HepG2 (cell line): ENCODE measurements at regions not wholly inside any gene's neighbourhood (a gene's known extent, or its start where the extent isn't known, plus 50 kb on each side); places are given as distances from the start of the nearest gene placed in this dataset.

Source experiments
- ATAC-seq: fragments of 200-7000 bp; cut with Tn5 transposase; 3 replicates; pipeline ENCODE4 v1.9.1; 2020; ENCODE audit warnings: mild to moderate bottlenecking, moderate library complexity
- BruUV-seq: library from RNA; stranded (reverse); fragments of 400-500 nt; replicated peaks from 2 replicates; lab custom pipeline; 2021; lab: Mats Ljungman, UMichigan
- CTCF ChIA-PET: fragments of 300-600 bp; formaldehyde crosslinking; extraction: SDS; loops from one replicate; lab custom pipeline; 2021; ENCODE audit warnings: low total read pairs, inconsistent platforms, low intra/inter-chr PET ratio; lab: Yijun Ruan, JAX
- POLR2A ChIA-PET: fragments of 350-600 bp; sonication (Branson Sonifier 250); formaldehyde crosslinking; loops from one replicate; lab custom pipeline; 2020; ENCODE audit warnings: antibody characterized with exemption, inconsistent platforms; lab: Yijun Ruan, JAX
- DNase-seq: peaks from one replicate; pipeline ENCODE4 v3.0.0-alpha.2; 2015; ENCODE audit warnings: low spot score
- FAIRE-seq: peaks from 3 replicates; lab custom pipeline; 2011; peaks lifted over from hg19 to GRCh38; lab: Jason Lieb, UNC
- H2AFZ ChIP-seq: one replicate; pipeline ENCODE4 v1.6.1; 2011; ENCODE audit warnings: low read length, inconsistent platforms
- H3K27ac ChIP-seq: fragments of 300-600 bp; 3 replicates; pipeline ENCODE4 v1.8.0; 2011; ENCODE audit warnings: mixed run types, mild to moderate bottlenecking, mixed read lengths, low read length, inconsistent platforms; ENCODE audit not compliant: insufficient read depth; ENCODE audit errors: extremely low read length
- H3K27me3 ChIP-seq, 2 experiments: fragments of 200-600 bp in 1 of 2; 2 replicates in 1 of 2; 3 replicates in 1 of 2; pipeline versions ENCODE4 v1.6.0 to v1.8.0; 2011; ENCODE audit warnings: low read length in 2 of 2, mild to moderate bottlenecking in 2 of 2, moderate library complexity in 2 of 2, inconsistent platforms in 1 of 2; ENCODE audit not compliant: insufficient read depth in 2 of 2, control insufficient read depth in 1 of 2
- H3K36me3 ChIP-seq, 2 experiments: fragments of 200-600 bp in 1 of 2; replicated peaks in 1 of 2; 2 replicates in 1 of 2; 3 replicates in 1 of 2; pipeline versions ENCODE4 v1.5.1 to v1.8.0; 2011; ENCODE audit warnings: low read length in 2 of 2, inconsistent platforms in 1 of 2; ENCODE audit not compliant: insufficient read depth in 2 of 2, control insufficient read depth in 1 of 2
- H3K4me1 ChIP-seq: 2 replicates; pipeline ENCODE4 v1.5.1; 2012; ENCODE audit warnings: low read length, inconsistent platforms; ENCODE audit not compliant: insufficient read depth
- H3K4me2 ChIP-seq: 2 replicates; pipeline ENCODE4 v1.6.0; 2011; ENCODE audit warnings: low read depth, low read length, inconsistent platforms
- H3K4me3 ChIP-seq, 3 experiments: fragments of 200-600 bp in 1 of 3; sonication (generic), shearing (Covaris generic) in 1 of 3; replicated peaks in 1 of 3; 2 replicates each; pipeline ENCODE4 v1.5.1; 2011 to 2016; ENCODE audit warnings: low read length in 3 of 3, inconsistent platforms in 2 of 3, low read depth in 2 of 3, mild to moderate bottlenecking in 2 of 3, control low read depth in 1 of 3, mixed read lengths in 1 of 3; ENCODE audit not compliant: insufficient read depth in 1 of 3
- H3K79me2 ChIP-seq: one replicate; pipeline ENCODE4 v1.6.1; 2011; ENCODE audit warnings: low read length, inconsistent platforms; ENCODE audit not compliant: insufficient read depth
- H3K9ac ChIP-seq: 2 replicates; pipeline ENCODE4 v1.6.0; 2011; ENCODE audit warnings: mild to moderate bottlenecking, low read depth, low read length, inconsistent platforms; ENCODE audit not compliant: insufficient read depth
- H3K9me3 ChIP-seq: 2 replicates; pipeline ENCODE4 v1.5.1; 2012; ENCODE audit warnings: mild to moderate bottlenecking, low read length
- H4K20me1 ChIP-seq: 2 replicates; pipeline ENCODE4 v1.6.0; 2011; ENCODE audit warnings: inconsistent platforms, mild to moderate bottlenecking, low read length, moderate library complexity; ENCODE audit not compliant: insufficient read depth
- CEBPB ChIP-seq: IDR thresholded peaks from 2 replicates; pipeline ENCODE4 v1.6.1; 2011; ENCODE audit warnings: low read depth, low read length, improper control_type of control experiment, borderline replicate concordance
- GATAD2A ChIP-seq: IDR thresholded peaks from 2 replicates; pipeline ENCODE4 v1.6.1; 2016
- HNRNPH1 ChIP-seq: fragments of 200-400 bp; formaldehyde crosslinking; optimal IDR thresholded peaks from 2 replicates; pipeline ENCODE3; 2017; ENCODE audit warnings: mild to moderate bottlenecking, low read depth, low read length
- ZNF207 ChIP-seq: fragments of 450-650 bp; IDR thresholded peaks from 2 replicates; pipeline ENCODE4 v1.6.1; 2016; ENCODE audit warnings: antibody characterized with exemption, borderline replicate concordance
- WGBS: methylation state at CpG from one replicate; pipeline ENCODE4 v1.1.6; 2017; ENCODE audit warnings: low lambda C conversion rate; 5-methylcytosine and 5-hydroxymethylcytosine counted together
- in situ Hi-C: cut with HindIII; loops from 2 replicates; pipeline ENCODE4 v1.10.0; 2017; ENCODE audit warnings: low pct_unique_long_range_greater_than_20kb; ENCODE audit not compliant: extremely low pct_ligation_motif_present
- intact Hi-C: fragments of 100-400 bp; cut with micrococcal nuclease; formaldehyde crosslinking; loops from one replicate; pipeline ENCODE4 v1.10.0; 2022; ENCODE audit not compliant: unreplicated experiment
- TF ChIP-seq, protein P1 (sequence below): sonication (generic); formaldehyde crosslinking; IDR thresholded peaks from 2 replicates; pipeline ENCODE4 v1.5.0; 2020; ENCODE audit warnings: missing genetic modification reagents
- TF ChIP-seq, protein P2 (sequence below): IDR thresholded peaks from 2 replicates; pipeline ENCODE4 v1.6.1; 2016; ENCODE audit warnings: low read depth

DNA sequence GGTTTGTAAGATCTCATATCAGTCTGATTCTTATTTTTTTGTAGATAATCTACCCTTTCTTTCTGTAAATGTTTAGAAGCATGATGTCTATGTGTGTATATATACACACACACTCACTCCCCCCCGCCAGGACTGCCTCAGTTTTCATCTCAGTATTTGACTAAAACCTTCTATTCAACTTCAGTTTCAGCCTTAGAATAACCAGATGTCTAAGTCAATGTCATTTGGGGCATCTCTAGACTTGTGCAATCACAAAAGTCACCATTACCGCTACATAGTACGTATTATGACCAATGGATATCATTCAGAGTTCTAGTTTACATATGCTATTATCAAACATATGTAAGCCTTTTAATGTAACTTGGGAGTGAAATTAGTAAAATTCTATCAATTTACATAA, 53.3 kb upstream of the BOLA1 start:
- POLR2A ChIA-PET = interaction anchor here (3.3 kb wide), 1 partner anchor 41 kb away, joined by 47 read pairs; a partner anchor contains a TSS
- H3K4me3 ChIP-seq = no peak overlapping the region
- H3K4me2 ChIP-seq = no peak overlapping the region
- DNase-seq (no peak), ATAC-seq (no peak), FAIRE-seq (no peak)
- H3K79me2 ChIP-seq = peaks cover 65% of the 10 kb centered on the region
- H3K27me3 ChIP-seq = no peaks in the 10 kb centered on the region; a peak in 1 of 5 replicates
- 96% methylated on average over 3 of the region's 3 CpGs for WGBS
- in situ Hi-C loops (no loop called here), intact Hi-C loops (no loop called here)
- CTCF ChIA-PET = no interaction called here
- H2AFZ ChIP-seq = no peak overlapping the region
- peaks cover 20% of the 10 kb centered on the region for H4K20me1 ChIP-seq
- H3K36me3 ChIP-seq = peaks cover 0 to 1% of the 10 kb centered on the region in 2 experiments; a peak in 1 of 5 replicates
- no TSS peak for BruUV-seq
- H3K27ac ChIP-seq = no peak overlapping the region
- TF ChIP-seq ZNF207 (no peak), CEBPB (peak; percentile 53; the same call in 1 of the 2 replicates), GATAD2A (CRISPR knock-in tag) (no peak), HNRNPH1 (no peak)
- TF ChIP-seq, protein P1, sequence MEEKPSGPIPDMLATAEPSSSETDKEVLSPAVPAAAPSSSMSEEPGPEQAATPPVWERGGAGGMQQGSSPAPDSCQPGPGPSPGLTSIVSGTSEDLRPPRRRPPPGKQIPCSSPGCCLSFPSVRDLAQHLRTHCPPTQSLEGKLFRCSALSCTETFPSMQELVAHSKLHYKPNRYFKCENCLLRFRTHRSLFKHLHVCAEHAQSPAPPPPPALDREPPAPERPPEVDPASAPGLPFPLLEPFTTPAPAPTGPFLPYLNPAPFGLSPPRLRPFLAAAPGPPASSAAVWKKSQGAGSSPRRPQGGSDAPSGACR (CRISPR knock-in tag) = no peak
- TF ChIP-seq, protein P2, sequence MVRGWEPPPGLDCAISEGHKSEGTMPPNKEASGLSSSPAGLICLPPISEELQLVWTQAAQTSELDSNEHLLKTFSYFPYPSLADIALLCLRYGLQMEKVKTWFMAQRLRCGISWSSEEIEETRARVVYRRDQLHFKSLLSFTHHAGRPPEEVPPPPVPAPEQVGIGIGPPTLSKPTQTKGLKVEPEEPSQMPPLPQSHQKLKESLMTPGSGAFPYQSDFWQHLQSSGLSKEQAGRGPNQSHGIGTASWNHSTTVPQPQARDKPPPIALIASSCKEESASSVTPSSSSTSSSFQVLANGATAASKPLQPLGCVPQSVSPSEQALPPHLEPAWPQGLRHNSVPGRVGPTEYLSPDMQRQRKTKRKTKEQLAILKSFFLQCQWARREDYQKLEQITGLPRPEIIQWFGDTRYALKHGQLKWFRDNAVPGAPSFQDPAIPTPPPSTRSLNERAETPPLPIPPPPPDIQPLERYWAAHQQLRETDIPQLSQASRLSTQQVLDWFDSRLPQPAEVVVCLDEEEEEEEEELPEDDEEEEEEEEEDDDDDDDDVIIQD (CRISPR knock-in tag) = no peak
- peaks cover 53% of the 10 kb centered on the region for H3K4me1 ChIP-seq
- H3K9ac ChIP-seq = no peak overlapping the region
- no peaks in the 10 kb centered on the region for H3K9me3 ChIP-seq
